ENCODE measurements at regions not wholly inside any gene's neighbourhood (a gene's known extent, or its start where the extent isn't known, plus 50 kb on each side); places are given as distances from the start of the nearest gene placed in this dataset.
"Not testable (repeated sequence)": the region's sequence is repeated elsewhere in the genome, so short reads cannot be mapped to it uniquely, and the experiment has no call there.

DNA sequence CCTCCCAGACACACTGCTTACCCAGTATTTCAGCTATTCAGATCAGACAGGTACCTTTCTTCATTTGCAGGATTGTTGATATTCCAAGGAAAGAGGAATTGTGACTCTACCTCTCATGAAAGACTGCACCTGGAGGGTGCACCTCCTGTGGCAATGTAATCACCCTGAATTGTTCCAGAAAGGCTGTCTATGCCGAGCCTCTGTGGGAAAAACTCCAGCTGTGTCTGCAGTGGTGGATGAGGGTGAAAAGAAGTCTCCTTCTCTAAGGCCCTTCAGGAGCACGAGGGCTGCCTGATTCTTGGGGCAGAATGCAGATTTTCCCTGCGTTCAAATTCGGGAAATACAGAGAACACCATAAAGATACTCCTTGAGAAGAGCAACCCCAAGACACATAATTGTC lies 108.2 kb upstream of the ADAMTS3 start:
- DNase-seq (ENCODE audit: low read depth), result no peak

- no peak for DNase-seq (ENCODE audit: low read depth)
Measured at GRCh38 chr4:72671980-72672379, 103.0 kb upstream of the ADAMTS3 start.

GRCh38 chr4:72670521-72670920 lies 101.5 kb upstream of the ADAMTS3 start:
- no peak for DNase-seq (ENCODE audit: low read depth)

DNA sequence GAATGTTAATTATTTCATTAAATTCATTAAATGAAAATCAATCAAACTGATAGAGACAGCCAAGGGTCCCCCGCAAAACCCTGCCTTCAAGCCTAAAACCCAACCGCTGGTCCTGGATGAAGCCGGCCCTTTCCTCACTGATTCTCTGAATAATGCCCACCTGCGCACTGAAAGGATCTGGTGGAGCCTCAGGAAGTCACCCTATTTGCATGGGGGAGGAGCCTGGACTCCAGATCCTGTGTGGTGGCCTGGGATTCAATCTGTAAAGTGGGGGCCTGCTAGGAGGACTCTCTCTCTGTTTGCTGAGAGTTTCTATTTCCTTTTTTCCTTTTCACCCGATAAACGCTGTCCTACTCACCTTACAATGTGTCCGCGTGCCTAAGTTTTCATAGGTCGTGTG lies 97.9 kb upstream of the ADAMTS3 start:
- no peak for DNase-seq (ENCODE audit: low read depth)

DNA sequence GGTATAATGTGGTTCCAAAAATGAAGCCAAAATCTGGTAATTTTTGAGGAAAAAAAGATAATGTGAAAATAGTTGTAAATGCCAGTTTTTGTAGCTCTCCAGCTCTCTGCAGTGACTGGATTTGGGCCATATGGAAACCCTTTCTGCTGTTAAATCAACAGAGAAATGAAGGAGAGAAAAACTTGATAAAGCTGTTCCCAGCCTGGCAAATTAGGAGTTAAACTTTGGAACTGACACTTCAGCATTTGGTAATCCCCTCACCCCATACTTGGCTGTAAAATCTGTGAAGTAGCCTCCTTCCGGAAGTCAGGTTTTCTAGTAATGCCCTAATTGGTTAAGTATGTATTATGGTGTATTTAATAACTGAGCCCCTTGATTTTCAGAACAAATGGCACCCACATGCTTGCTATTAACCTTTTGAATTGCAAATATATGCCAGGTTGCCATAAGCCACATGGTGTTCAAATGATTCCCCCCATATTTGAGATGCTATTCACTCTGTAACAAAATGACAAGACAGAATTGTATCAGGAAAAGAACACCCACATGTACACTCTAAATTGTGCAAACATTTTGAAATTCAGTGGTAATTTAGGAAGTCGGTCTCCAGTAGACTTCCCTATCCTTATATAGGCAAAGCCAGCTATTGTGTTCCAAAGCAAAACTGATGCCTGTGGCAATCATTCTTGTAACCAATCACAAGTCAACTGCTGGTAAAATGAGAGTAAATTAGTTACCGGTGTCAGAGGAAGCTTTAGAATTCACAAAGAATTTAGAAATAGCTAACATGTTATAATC lies 96.3 kb upstream of the ADAMTS3 start:
- no peak for DNase-seq (ENCODE audit: low read depth)

DNA sequence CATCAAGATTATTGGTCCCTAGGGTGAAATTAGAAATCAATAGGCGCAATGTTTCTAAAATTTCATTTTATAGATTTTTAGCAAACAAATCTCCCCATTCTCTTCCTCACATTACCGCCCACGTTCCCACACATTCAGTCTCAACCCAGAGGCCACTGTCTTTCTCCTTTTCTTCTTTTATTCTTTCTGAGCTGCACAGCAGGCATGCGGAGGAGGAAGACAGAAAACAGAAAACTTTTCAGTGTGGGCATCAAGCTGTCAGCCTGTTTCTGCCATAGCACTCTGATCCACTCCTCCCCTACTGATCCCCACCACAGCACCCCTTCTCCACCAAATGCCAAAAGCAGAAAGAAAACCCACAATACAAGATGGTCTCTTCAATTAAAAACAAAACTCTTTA lies 94.8 kb upstream of the ADAMTS3 start:
- no peak for DNase-seq (ENCODE audit: low read depth)

- no peak for DNase-seq (ENCODE audit: low read depth)
Measured at GRCh38 chr4:72661830-72662229, 92.8 kb upstream of the ADAMTS3 start.

DNA sequence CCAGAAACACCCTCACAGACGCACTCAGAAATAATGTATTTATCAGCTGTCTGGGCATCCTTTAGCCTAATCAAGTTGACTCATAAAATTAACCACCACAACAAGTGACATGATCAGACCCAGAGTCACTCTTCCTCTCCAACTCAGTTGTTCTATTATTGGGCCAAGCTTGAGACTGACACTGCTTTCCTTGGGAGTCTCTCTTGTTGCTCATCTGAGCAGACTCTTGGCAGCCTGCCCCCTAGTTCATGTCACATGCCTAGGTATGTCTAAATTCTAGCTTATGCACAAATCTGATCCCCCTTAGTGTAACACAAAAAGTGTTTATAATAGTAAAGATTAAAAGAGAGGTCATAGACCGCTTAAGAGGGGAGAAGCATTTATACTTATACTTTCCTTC lies 72.6 kb upstream of the ADAMTS3 start:
- DNase-seq (ENCODE audit: low read depth), result no peak

- DNase-seq (ENCODE audit: low read depth), result not testable (repeated sequence)
Measured at GRCh38 chr4:72636866-72637265, 67.8 kb upstream of the ADAMTS3 start.

GRCh38 chr4:72635931-72636330 lies 66.9 kb upstream of the ADAMTS3 start:
- DNase-seq (ENCODE audit: low read depth), result not testable (repeated sequence)

GRCh38 chr4:72632253-72632652 lies 63.2 kb upstream of the ADAMTS3 start:
- not testable (repeated sequence) for DNase-seq (ENCODE audit: low read depth)

DNA sequence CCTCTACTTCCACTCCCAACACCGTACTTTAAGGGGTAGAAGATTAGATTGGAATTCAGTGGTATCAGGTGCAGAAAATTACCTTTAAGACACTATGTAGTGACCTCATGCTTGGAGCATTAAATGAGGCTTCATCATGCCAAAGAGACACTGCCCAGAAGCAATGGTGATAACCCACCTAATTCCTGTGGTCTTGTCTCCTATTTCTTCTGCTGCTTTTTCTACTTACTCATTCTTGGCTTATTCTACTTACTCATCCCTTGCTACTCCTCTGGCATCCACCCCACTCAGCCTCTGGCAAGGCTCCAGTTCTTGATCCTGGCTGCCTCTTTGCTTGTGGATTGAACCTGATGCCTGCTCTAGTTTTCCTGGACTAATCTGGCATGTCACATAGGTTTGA lies 62.3 kb upstream of the ADAMTS3 start:
- peak; percentile 81 for DNase-seq (ENCODE audit: low read depth)

DNA sequence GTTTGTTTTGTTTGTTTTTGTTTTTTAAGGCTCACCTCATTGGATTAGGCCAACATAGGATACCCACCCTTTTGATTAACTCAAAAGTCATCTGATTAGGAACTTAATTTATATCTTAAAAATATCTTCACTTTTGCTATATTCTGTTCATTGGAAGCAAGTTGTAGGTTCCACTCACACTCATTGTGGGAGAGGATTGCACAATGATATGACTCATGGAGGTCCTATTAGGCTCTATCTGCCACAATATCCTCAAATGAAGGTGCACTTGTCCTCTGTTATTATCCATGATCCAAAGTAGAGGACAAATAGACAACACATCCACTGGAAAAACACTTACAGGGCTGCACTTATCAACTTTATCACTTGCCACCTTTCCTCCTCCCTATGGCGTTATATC lies 60.5 kb upstream of the ADAMTS3 start:
- peak; percentile 6 for DNase-seq (ENCODE audit: low read depth)

GRCh38 chr4:72627723-72628122 lies 58.7 kb upstream of the ADAMTS3 start:
- DNase-seq (ENCODE audit: low read depth), result no peak
